ENCODE measurements at regions not wholly inside any gene's neighbourhood (a gene's known extent, or its start where the extent isn't known, plus 50 kb on each side); places are given as distances from the start of the nearest gene placed in this dataset.

DNA sequence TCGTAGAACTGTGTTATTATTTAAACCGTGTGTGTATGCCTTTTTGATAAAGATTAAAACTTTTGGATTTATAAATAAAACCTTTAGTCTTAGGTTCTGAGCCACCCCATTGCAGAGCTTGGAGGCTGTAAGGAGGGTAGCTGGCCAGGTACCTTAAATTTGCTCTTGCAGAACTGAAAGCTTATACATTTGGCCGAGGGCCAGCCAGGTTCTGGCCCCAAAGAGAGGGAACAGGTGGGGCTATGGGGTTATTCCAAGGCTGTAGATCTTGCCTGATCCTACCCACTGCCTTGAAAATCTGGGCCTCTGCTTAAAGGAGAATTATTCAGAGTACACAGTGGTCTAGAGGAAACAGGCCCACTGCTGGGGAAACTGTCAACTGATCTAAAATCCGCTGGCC is 59.6 kb downstream of the CAMK2N1 start:
- TF ChIP-seq CTCF (IDR thresholded peaks at IDR 0.05) (no peak), POLR2A (IDR thresholded peaks at IDR 0.05) (no peak)

Measured in Peyer's patch (tissue), 4 donors.